ENCODE measurements at regions not wholly inside any gene's neighbourhood (a gene's known extent, or its start where the extent isn't known, plus 50 kb on each side); places are given as distances from the start of the nearest gene placed in this dataset.

DNA sequence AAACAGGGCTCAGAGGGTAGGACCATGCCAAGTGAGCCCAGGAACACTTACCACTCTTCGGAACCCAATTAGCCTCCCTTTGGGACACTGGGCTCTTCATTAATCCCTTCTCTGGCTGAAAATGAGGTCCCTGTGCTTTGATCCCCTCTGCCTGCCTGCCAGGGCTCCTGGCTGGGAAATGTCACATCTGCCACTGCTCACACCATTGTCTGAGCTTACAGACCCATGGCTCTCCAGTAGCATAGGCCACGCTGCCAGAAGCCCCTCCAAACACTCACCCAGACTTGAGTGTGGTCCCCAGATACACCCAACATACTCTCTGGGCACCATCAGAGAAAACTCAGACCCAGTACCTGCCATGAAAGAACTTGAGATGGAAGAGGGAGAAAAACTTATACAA is 287.3 kb downstream of the XXYLT1 start:
- TF ChIP-seq, protein P1, sequence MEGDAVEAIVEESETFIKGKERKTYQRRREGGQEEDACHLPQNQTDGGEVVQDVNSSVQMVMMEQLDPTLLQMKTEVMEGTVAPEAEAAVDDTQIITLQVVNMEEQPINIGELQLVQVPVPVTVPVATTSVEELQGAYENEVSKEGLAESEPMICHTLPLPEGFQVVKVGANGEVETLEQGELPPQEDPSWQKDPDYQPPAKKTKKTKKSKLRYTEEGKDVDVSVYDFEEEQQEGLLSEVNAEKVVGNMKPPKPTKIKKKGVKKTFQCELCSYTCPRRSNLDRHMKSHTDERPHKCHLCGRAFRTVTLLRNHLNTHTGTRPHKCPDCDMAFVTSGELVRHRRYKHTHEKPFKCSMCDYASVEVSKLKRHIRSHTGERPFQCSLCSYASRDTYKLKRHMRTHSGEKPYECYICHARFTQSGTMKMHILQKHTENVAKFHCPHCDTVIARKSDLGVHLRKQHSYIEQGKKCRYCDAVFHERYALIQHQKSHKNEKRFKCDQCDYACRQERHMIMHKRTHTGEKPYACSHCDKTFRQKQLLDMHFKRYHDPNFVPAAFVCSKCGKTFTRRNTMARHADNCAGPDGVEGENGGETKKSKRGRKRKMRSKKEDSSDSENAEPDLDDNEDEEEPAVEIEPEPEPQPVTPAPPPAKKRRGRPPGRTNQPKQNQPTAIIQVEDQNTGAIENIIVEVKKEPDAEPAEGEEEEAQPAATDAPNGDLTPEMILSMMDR (IDR thresholded peaks at IDR 0.05), result no peak
- DNase-seq, result no peak
- H3K27me3 ChIP-seq, result no peaks in the 10 kb centered on the region
- H3K9me3 ChIP-seq, result no peaks in the 10 kb centered on the region
- intact Hi-C loops (cut with DNase I), result no loop called here
- no peak for ATAC-seq
- H3K4me1 ChIP-seq, result peaks cover 6% of the 10 kb centered on the region
- H3K4me3 ChIP-seq, result no peak overlapping the region
- H3K36me3 ChIP-seq, result no peaks in the 10 kb centered on the region
- no peak overlapping the region for H3K27ac ChIP-seq

DNA sequence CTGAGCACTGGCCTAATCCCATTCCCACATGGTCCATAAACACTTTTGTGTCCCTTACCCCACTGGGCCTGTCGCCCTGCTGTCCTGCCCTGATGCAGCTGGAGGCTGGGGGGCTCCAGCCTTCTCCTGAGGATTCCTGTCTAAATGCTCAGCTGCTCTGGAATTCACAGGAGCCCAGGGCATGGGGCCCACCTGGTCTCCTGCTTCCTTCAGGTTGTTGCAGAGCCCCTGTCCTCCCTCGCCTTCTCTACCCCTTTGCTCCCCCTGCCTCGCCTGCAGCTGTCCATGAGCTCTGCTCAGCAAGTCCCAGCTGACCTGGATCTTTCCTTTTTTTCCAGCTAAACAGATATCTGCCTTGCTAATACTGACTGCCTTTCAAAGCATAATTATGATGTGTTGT is 286.9 kb downstream of the XXYLT1 start:
- H3K9me3 ChIP-seq, result no peaks in the 10 kb centered on the region
- ATAC-seq, result no peak
- no peak overlapping the region for H3K27ac ChIP-seq
- DNase-seq, result no peak
- intact Hi-C loops (cut with DNase I), result no loop called here
- H3K4me1 ChIP-seq, result peaks cover 6% of the 10 kb centered on the region
- no peaks in the 10 kb centered on the region for H3K36me3 ChIP-seq
- H3K4me3 ChIP-seq, result no peak overlapping the region
- TF ChIP-seq, protein P1 (IDR thresholded peaks at IDR 0.05), result no peak
- no peaks in the 10 kb centered on the region for H3K27me3 ChIP-seq

DNA sequence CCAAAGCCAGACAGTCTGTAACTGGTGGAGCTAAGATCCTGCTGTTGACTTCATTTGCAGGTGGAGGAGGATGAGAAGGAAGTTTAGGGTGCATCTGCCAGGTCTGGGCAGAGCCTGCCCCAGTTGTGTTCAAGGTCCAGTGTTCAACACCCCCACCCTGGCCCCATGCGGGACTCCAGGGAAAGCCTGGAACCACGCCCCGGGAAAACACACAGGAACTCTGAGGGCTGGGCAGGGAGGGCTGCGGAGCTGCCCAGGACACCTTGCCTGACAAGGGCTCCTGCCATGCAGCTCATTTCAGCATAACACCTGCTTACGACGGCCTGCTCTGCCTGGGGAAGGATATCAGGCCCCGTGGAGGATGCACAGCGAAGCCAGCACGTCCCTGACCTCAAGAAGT is 286.3 kb downstream of the XXYLT1 start:
- no peaks in the 10 kb centered on the region for H3K9me3 ChIP-seq
- H3K4me3 ChIP-seq, result peak overlapping the region; percentile 34
- peaks cover 6% of the 10 kb centered on the region for H3K4me1 ChIP-seq
- no peak overlapping the region for H3K27ac ChIP-seq
- H3K27me3 ChIP-seq, result no peaks in the 10 kb centered on the region
- intact Hi-C loops (cut with DNase I), result no loop called here
- no peak for DNase-seq
- TF ChIP-seq, protein P1 (IDR thresholded peaks at IDR 0.05), result no peak
- no peaks in the 10 kb centered on the region for H3K36me3 ChIP-seq
- no peak for ATAC-seq

GRCh38 chr3:194985031-194985578 is 285.9 kb downstream of the XXYLT1 start:
- intact Hi-C loops (cut with DNase I), result no loop called here
- DNase-seq (peak; percentile 85), ATAC-seq (peak; percentile 87)
- TF ChIP-seq, protein P1 (IDR thresholded peaks at IDR 0.05), result peak; percentile 44
- H3K27me3 ChIP-seq, result no peaks in the 10 kb centered on the region
- no peak overlapping the region for H3K27ac ChIP-seq
- H3K9me3 ChIP-seq, result no peaks in the 10 kb centered on the region
- peaks cover 6% of the 10 kb centered on the region for H3K4me1 ChIP-seq
- H3K36me3 ChIP-seq, result no peaks in the 10 kb centered on the region
- H3K4me3 ChIP-seq, result peak overlapping the region; percentile 34

- intact Hi-C loops (cut with DNase I), result no loop called here
- Histone ChIP-seq H3K4me3 (no peak overlapping the region), H3K9me3 (no peaks in the 10 kb centered on the region), H3K36me3 (no peaks in the 10 kb centered on the region), H3K4me1 (peaks cover 6% of the 10 kb centered on the region), H3K27ac (no peak overlapping the region), H3K27me3 (no peaks in the 10 kb centered on the region)
- ATAC-seq, result peak; percentile 50
- TF ChIP-seq, protein P1 (IDR thresholded peaks at IDR 0.05), result no peak
- no peak for DNase-seq
Measured at GRCh38 chr3:194986208-194987043, 284.5 kb downstream of the XXYLT1 start.
